Gastroesophageal sphincter (tissue), 4 donors: ENCODE measurements at regions not wholly inside any gene's neighbourhood (a gene's known extent, or its start where the extent isn't known, plus 50 kb on each side); places are given as distances from the start of the nearest gene placed in this dataset.

ENCODE experiments used
- ATAC-seq: fragments of 150-250 bp; one replicate; pipeline ENCODE4 v1.9.1; 2016; ENCODE audit warnings: mild to moderate bottlenecking, moderate library complexity
- H3K27ac ChIP-seq, 4 donors: fragments of 200-600 bp; sonication (generic) in 3 of 4; 1 replicate in 3 of 4; 2 replicates in 1 of 4; pipeline ENCODE4 v1.5.1; 2016 to 2019
- H3K27me3 ChIP-seq: fragments of 200-600 bp; sonication (generic); one replicate; pipeline ENCODE4 v1.5.1; 2019
- H3K36me3 ChIP-seq, 2 donors: fragments of 200-600 bp; sonication (generic); one replicate each; pipeline ENCODE4 v1.5.1; 2019; ENCODE audit warnings: control low read depth in 1 of 2
- H3K4me1 ChIP-seq, 3 donors: fragments of 200-600 bp; sonication (generic); 1 replicate in 2 of 3; 2 replicates in 1 of 3; pipeline ENCODE4 v1.5.1; 2016 to 2019; ENCODE audit warnings: control low read depth in 2 of 3
- H3K4me3 ChIP-seq, 2 donors: fragments of 200-600 bp; sonication (generic); one replicate each; pipeline ENCODE4 v1.5.1; 2019; ENCODE audit warnings: mild to moderate bottlenecking in 1 of 2, moderate library complexity in 1 of 2
- H3K9me3 ChIP-seq, 3 donors: fragments of 200-600 bp; sonication (generic); one replicate each; pipeline ENCODE4 v1.5.1; 2017 to 2019; ENCODE audit warnings: control low read depth in 2 of 3
- CTCF ChIP-seq, 4 experiments: fragments of 200-600 bp in 2 of 4; fragments of 450-650 bp in 2 of 4; sonication (generic) in 1 of 4; IDR thresholded peaks; one replicate each; pipeline ENCODE4 v1.5.1; 2017 to 2019; ENCODE audit warnings: antibody characterized with exemption in 4 of 4, mild to moderate bottlenecking in 2 of 4, moderate library complexity in 2 of 4
- EP300 ChIP-seq: sonication (generic); formaldehyde crosslinking; IDR thresholded peaks from one replicate; pipeline ENCODE4 v1.6.1; 2017; ENCODE audit warnings: antibody characterized with exemption, mild to moderate bottlenecking
- POLR2A ChIP-seq, 2 donors: fragments of 450-650 bp; IDR thresholded peaks; one replicate each; pipeline ENCODE4 v1.6.1; 2017; ENCODE audit warnings: antibody characterized with exemption in 2 of 2, mild to moderate bottlenecking in 2 of 2, moderate library complexity in 1 of 2
- POLR2AphosphoS5 ChIP-seq: sonication (generic); formaldehyde crosslinking; IDR thresholded peaks from one replicate; pipeline ENCODE4 v1.6.1; 2017; ENCODE audit warnings: antibody characterized with exemption
- WGBS, 2 donors: methylation state at CpG; one replicate each; pipeline ENCODE4 v1.1.5; 2018; ENCODE audit warnings: low coverage in 1 of 2; 5-methylcytosine and 5-hydroxymethylcytosine counted together

DNA sequence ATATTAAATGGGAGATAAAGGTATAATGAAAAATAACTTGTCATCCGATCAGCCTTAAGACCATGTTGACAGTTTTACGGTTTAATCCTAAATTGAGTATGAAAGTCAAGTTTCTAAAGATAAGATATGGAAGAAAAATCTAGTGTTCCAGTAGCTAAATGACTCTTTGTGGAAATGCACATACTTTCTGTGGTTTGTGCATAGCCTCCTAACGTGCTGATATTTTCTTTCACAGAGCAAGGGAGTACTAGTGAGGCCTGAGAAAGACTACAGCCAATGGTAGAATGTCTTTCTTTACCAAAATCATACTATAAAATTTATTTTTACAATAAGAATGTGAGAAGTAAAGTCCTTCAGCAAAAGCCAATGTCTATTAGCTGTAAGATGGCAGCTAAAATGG, 430.6 kb upstream of the RGMA start:
- H3K4me1 ChIP-seq = peaks cover 0 to 19% (median 0%) of the 10 kb centered on the region in 3 donors
- WGBS, 2 donors = 81 to 83% methylated on average over 3 of the region's 3 CpGs
- no peaks in the 10 kb centered on the region for H3K36me3 ChIP-seq
- no peak overlapping the region for H3K27ac ChIP-seq
- no peaks in the 10 kb centered on the region for H3K9me3 ChIP-seq
- TF ChIP-seq POLR2AphosphoS5 (no peak), POLR2A (IDR thresholded peaks at IDR 0.05) (no peak), EP300 (no peak), CTCF (IDR thresholded peaks at IDR 0.05) (no peak)
- no peak overlapping the region for H3K4me3 ChIP-seq
- no peak for ATAC-seq
- no peaks in the 10 kb centered on the region for H3K27me3 ChIP-seq

- no peaks in the 10 kb centered on the region for H3K9me3 ChIP-seq
- peaks cover 0 to 19% (median 0%) of the 10 kb centered on the region in 3 donors for H3K4me1 ChIP-seq
- no peak overlapping the region for H3K27ac ChIP-seq
- H3K4me3 ChIP-seq = no peak overlapping the region
- 25 to 46% methylated on average over 3 of the region's 3 CpGs for WGBS, 2 donors
- no peak for ATAC-seq
- no peaks in the 10 kb centered on the region for H3K27me3 ChIP-seq
- no peaks in the 10 kb centered on the region for H3K36me3 ChIP-seq
- TF ChIP-seq POLR2AphosphoS5 = no peak
- no peak for TF ChIP-seq CTCF (IDR thresholded peaks at IDR 0.05)
- TF ChIP-seq POLR2A (IDR thresholded peaks at IDR 0.05) = no peak
- no peak for TF ChIP-seq EP300
These were observed 428.2 kb upstream of the RGMA start for GRCh38 chr15:93517176-93517575.

DNA sequence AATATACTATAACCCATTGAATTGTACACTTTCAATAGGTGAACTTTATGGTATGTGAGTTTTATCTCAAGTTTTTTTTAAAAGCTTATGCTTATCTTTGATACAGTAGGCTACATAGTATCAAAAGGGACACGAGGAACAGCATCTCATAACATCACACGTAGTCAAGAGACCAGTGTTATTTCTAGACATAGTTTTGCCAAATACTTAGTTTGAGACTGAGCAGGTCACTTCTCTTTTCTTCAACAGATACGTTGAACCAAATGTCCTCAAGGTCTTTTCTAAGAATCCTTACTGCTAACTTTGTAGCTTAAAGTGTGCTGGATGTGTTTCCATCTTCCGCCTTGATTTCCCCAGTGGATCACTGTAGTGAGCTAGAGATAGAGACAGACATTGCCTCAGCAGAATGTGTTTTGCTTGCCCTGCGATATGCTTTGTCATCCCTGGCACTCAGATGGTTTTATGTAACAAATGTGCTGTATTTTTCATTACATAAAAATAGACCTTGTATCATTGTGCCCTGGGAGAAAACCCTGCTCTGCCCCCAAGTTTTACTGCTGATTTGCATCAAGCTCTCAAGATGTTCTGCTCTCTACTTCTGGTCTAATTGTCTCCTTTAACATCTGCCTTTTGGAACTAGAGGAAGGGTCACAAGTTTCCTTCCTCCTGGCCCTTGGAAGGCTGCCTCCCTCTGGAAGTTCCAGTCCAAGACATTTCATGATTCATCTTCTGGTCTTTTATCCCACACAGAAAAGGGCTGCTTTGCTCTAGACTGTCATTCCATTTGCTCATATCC, 426.4 kb upstream of the RGMA start:
- 32 to 46% methylated on average over 5 of the region's 5 CpGs for WGBS, 2 donors
- Histone ChIP-seq H3K27me3 (no peaks in the 10 kb centered on the region), H3K9me3 (no peaks in the 10 kb centered on the region), H3K4me3 (no peak overlapping the region), H3K27ac (peak overlapping the region in 2 of 4 donors; percentile 33 to 35), H3K4me1 (peaks cover 0 to 19% (median 0%) of the 10 kb centered on the region in 3 donors), H3K36me3 (no peaks in the 10 kb centered on the region)
- TF ChIP-seq POLR2AphosphoS5 = no peak
- TF ChIP-seq EP300 = no peak
- no peak for TF ChIP-seq CTCF (IDR thresholded peaks at IDR 0.05)
- TF ChIP-seq POLR2A (IDR thresholded peaks at IDR 0.05) = no peak
- peak; percentile 76 for ATAC-seq

DNA sequence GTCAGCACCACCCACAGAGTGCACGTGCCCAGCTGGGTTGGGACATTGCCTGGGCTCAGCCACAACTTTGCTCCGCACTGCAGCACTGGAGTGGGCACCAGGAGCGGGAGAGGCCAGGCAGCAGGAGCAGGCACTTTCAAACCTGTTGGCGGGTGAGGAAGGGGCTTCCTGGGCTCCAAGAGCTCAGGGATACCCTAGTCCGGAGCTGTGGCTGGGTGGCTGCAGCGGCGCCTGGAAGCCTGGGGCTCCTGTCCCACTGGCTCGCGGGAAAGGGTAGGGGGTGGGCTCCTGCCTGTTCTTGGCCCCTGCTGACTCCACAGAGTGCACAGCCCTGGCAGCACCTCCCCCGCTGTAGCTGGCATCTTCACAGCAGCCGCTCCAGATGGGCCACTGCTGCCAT, 417.6 kb upstream of the RGMA start:
- Histone ChIP-seq H3K9me3 (no peaks in the 10 kb centered on the region), H3K27ac (no peak overlapping the region), H3K4me3 (no peak overlapping the region), H3K27me3 (no peaks in the 10 kb centered on the region), H3K36me3 (no peaks in the 10 kb centered on the region), H3K4me1 (no peaks in the 10 kb centered on the region)
- TF ChIP-seq POLR2AphosphoS5 (no peak), CTCF (IDR thresholded peaks at IDR 0.05) (no peak), POLR2A (IDR thresholded peaks at IDR 0.05) (no peak), EP300 (no peak)
- WGBS, 2 donors = no CpG with 5 or more reads among the region's 11 CpGs
- no peak for ATAC-seq

DNA sequence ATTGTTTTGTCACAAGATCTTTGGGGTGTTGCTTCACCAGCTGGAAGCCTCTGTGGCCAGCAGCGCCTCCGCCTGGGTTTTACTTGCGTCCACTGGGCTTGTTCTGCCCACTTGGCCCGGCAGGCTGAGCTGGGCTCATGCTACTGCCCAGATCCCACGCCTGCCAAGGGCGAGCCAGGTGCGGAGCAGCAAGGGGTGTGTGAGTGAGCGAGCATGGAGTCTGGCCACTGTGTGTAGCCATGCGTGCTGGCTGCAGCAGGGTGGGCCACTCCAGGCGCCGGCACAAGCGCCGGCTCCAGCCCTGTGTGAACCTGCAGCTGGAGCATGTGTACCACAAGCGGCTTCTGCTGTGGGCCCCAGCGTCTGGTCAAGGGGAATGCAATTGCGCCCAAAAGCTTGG, 416.5 kb upstream of the RGMA start:
- H3K27ac ChIP-seq = no peak overlapping the region
- TF ChIP-seq POLR2AphosphoS5 (no peak), EP300 (no peak), CTCF (IDR thresholded peaks at IDR 0.05) (no peak), POLR2A (IDR thresholded peaks at IDR 0.05) (no peak)
- no CpG with 5 or more reads among the region's 16 CpGs for WGBS, 2 donors
- H3K9me3 ChIP-seq = no peaks in the 10 kb centered on the region
- H3K36me3 ChIP-seq = no peaks in the 10 kb centered on the region
- ATAC-seq = no peak
- H3K4me1 ChIP-seq = no peaks in the 10 kb centered on the region
- H3K27me3 ChIP-seq = no peaks in the 10 kb centered on the region
- H3K4me3 ChIP-seq = no peak overlapping the region
